LNCAP (cell line): ENCODE measurements at regions not wholly inside any gene's neighbourhood (a gene's known extent, or its start where the extent isn't known, plus 50 kb on each side); places are given as distances from the start of the nearest gene placed in this dataset.

ENCODE experiments used
- TF ChIP-seq, protein P1 (sequence below): fragments of 450-650 bp; IDR thresholded peaks from 2 replicates; pipeline ENCODE4 v1.5.1; 2017; ENCODE audit warnings: mild to moderate bottlenecking

DNA sequence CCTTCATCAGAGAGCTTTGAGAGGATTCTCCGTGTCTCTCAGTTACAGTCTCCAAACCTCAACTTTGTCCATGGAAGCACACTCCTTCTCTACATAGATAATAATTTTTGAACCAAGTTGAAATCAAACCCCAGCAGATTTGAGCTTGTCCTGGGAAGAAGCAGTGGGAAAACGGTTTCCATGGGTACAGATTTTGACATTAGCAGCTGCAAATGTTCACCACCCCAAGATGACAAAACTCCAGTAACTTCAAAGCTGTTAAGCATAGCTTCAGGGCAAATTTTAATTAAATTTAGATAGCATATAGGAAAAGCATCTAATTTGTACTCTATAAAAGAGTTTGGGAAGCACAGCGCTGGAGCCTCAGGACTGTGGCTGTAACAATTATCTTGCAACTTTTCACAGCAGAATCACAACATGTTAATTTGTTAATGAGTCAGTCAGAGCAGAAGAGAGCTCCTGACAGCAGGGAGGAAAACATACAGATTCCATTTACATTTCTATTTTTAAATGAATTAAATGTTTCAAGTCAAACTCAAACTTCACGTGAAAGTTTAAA lies 240.7 kb downstream of the BMP7 start:
- TF ChIP-seq, protein P1, sequence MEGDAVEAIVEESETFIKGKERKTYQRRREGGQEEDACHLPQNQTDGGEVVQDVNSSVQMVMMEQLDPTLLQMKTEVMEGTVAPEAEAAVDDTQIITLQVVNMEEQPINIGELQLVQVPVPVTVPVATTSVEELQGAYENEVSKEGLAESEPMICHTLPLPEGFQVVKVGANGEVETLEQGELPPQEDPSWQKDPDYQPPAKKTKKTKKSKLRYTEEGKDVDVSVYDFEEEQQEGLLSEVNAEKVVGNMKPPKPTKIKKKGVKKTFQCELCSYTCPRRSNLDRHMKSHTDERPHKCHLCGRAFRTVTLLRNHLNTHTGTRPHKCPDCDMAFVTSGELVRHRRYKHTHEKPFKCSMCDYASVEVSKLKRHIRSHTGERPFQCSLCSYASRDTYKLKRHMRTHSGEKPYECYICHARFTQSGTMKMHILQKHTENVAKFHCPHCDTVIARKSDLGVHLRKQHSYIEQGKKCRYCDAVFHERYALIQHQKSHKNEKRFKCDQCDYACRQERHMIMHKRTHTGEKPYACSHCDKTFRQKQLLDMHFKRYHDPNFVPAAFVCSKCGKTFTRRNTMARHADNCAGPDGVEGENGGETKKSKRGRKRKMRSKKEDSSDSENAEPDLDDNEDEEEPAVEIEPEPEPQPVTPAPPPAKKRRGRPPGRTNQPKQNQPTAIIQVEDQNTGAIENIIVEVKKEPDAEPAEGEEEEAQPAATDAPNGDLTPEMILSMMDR = no peak

DNA sequence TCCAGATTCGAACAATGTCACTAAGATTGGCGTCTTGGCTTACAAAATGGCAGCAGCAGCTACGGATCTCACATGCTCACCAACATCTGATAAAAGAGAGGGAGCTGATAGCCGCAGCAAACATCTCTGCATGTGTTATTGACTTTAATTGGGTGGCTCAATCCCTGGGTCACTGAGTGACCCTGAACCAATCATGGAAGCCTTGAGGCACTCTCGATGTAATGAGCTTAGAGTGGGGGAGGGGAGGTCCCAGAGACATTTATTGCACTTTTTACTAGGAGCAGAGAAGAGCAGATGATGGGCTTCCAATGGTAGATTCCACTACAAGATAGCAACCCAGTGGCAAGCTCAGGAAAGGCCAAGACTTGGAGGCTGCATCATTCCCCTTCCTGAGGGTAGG lies 238.7 kb downstream of the BMP7 start:
- TF ChIP-seq, protein P1 = no peak

DNA sequence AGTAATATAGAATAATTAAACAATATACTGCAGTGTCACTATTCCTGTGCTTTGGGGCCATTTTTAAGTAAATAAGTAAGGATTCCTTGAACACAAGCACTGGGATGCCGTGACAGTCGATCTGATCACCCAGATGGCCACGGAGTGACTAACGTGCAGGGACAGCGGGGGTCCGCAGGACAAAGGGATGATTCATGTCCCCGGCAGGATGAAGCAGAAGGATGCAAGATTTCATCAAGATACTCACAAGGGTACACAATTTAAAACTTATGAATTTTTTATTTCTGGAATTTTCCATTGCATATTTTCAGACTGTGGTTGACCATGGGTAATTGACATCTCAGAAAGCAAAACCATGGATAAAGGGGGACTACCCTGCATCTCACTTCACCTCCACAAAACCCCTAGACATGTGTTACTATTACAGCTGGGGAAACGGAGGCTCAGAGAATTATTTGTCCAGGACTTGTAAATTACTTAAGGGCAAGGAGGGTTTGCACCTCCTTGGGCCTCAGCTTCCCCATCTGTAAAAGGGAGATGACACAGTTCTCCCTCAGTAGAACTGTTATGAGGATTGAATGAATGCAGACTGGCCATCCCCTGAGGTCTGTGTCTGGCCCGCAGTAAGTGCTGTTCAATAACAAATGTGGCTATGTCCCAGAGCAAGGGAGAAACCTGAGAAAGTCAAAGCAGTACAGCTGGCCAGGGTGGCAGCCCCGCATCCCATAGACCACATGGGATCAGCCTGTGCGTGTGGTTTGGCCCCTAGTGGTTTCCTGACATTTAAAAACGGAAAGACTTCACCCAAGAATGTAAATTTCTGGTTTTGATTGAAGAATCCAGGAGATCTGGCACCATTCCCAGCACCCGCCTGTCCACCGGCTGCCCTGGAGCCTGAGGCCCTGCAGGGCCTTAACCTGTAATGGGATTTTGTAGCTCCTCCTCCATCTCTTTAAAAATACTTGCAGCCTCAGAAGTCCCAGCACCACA lies 235.5 kb downstream of the BMP7 start:
- TF ChIP-seq, protein P1 = no peak

DNA sequence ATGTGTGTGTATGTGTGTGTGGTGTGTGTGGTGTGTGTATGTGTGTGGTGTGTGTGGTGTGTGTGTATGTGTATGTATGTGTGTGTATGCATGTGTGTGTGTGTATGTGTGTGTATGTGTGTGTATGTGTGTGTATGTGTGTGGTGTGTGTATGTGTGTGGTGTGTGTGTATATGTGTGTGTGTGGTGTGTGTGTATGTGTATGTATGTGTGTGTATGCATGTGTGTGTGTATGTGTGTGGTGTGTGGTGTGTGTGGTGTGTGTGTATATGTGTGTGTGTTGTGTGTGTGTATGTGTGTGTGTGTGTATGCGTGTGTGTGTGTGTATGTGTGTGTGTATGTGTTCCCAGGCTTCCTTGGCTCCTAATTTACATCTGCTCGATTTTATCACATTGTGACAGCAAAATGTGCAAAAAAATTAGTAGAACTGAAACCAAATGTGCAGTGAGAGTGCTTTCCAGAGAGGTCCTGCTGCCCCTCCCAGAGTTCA lies 234.5 kb downstream of the BMP7 start:
- TF ChIP-seq, protein P1 = no peak

DNA sequence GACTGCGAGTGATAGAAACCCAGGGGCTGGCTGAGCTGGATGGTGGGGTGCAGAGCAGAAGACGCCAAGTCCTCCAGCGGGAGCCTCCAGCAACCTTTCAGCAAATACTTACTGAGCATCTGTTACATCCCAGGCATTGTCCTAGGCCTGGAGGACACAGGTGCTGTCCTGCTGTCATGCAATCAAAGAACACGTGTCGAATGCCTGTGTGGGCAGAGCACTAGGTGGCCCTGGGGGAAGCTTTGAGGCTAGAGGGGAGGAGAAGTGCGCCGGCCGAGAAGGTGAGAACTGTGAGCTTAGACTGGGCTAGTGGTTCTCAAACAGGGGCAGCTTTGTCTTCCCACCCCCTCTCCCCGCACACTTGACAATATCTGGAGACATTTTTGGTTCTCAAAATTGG lies 233.6 kb downstream of the BMP7 start:
- TF ChIP-seq, protein P1 = no peak

DNA sequence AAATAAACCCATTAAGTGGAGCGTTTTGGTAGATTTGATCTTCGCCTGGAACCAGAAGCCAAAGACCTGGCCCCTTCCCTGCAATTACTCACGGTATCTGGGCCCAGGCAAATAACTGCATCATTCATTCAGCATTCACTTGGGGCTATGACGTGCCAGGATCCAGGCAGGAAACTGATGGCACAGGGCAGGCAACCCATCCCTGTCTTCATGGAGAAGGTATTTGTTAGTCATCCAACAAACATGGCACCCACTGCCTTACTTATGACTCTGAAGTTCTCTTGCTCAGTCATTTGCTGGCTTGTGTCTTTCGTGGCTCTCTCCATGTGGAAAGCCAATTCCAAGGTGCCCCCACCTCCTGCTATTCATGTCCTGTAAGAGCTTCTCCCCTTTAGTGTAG lies 232.4 kb downstream of the BMP7 start:
- TF ChIP-seq, protein P1 = no peak

DNA sequence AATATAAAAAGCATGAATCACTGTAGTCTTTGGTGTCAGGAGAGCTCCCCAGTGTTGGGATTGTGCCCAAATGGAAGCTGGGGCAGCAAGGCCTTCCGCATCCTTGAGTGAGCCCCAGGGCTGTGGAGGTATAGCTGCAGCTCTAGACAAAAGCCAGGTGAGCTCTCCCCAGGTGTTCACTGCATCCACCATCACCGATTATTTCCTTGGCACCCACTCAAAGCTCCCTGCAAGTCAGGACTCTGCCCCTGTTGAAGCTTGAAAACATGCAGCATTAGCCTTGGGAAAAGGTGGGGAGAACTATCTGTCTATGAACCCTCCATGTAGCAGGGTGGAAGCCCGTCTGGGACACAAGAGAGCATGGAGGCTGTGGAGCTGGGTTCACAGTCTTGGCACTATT lies 228.8 kb downstream of the BMP7 start:
- TF ChIP-seq, protein P1 = no peak
